Medulla oblongata (tissue), 1 donor: ENCODE measurements at regions not wholly inside any gene's neighbourhood (a gene's known extent, or its start where the extent isn't known, plus 50 kb on each side); places are given as distances from the start of the nearest gene placed in this dataset.

Experiments
- DNase-seq: peaks from one replicate; pipeline ENCODE4 v3.0.0-alpha.2; 2015; ENCODE audit errors: extremely low spot score

DNA sequence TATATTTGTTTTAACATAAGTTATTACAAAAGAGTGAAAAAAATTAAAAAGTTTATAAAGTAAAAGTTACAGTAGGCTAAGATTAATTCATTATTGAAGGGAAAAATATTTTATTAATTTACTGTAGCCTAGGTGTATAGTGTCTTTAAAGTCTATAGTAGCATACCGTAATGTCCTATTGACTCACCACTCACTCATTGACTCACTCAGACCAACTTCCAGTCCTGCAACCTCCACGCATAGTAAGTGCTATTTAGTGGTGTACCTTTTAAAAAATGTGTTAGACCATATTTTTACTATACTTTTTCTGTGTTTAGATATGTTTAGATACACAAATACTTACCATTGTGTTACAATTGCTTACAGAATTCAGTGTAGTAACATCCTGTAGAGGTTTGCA is 841.1 kb downstream of the CENPC start:
- no peak for DNase-seq

DNA sequence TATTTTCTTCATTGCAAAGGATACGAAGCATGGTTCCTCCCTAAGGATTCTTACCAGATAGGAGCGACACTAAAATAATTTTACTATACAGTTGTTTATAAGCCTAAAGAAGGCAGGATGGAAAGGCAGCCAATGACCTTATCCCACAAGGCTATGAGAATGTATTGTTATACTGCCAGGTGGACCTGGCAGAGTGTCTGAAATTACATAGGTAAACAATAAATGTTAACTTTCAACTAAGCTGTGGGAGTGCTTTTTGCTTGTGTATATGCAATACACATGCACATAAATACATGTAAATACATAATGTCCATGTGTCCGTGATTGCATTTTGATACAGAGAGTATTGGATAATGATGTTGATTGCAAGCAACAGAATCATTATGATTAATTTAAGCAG is 850.6 kb downstream of the CENPC start:
- no peak for DNase-seq

DNA sequence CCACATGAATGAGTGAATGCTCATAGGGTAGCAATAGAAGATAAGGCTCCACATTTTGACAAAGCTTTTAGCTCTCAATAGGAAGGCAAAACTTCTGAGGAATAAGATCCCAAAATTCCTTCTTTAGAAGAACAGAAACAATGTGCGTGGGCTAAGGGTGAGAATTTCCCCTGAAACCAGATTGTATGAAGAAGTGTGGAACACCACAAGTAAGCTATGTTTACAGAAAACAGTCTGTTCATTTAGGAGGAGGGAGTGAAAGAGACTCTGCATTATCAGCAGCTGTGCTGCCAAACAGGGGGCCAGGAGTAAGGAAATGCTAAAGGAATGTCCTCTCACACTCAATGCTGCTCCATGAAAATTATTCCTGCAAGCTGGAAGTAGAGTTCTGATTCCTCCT is 851.6 kb downstream of the CENPC start:
- no peak for DNase-seq

DNA sequence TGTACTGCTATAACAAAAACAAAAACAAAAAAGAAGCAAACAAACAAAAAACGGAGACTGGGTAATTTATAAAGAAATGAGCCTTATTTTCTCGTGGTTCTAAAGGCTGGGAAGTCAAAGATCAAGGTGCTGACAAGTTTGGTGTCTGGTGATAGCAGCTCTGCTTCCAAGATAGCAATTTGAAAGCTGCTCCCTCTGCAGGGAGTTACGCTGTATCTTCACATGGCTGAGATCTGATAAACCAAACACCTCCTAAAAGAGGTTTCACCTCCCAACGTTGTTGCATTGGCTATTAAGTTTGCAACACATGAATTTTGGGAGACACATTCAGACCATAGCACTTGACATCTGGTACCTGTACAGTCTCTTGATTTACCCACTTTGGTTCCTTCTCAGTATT is 854.2 kb downstream of the CENPC start:
- no peak for DNase-seq

DNA sequence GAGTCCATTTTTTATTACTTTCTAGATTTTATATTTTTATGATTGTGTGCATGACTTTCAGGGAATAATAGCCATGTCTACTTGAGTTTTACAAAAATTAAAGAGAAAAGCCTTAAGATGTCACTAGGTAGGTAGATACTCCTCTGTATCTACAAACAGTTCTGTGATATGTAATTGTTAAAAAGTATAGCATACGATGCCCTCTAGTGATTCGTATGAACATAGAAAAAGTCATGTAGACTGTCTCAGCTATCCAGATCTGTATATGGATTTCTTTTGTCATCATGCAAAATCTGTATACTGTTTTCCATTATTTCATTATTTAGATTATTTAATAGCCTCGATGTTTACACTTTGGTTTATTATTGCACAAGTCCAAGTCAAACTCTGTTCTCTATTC is 856.6 kb downstream of the CENPC start:
- DNase-seq = peak; percentile 24

DNA sequence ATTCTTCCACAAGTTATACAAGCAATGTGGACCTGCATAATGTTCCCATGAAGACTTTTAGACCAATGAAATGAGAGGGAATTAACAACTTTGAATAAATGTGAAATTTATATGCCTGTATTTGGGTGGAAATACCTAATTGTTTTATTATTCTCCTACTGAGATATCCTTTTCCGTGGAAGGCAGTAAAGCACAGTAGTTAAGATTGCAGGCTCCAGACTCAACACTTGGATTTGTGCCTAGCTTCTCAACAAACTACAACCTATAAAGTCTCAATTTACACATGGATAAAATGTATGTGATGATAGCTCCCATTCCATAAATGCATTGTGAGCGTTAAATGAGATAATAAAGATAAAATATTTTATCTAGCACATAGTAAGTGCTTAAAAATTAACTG is 857.8 kb downstream of the CENPC start:
- no peak for DNase-seq

DNA sequence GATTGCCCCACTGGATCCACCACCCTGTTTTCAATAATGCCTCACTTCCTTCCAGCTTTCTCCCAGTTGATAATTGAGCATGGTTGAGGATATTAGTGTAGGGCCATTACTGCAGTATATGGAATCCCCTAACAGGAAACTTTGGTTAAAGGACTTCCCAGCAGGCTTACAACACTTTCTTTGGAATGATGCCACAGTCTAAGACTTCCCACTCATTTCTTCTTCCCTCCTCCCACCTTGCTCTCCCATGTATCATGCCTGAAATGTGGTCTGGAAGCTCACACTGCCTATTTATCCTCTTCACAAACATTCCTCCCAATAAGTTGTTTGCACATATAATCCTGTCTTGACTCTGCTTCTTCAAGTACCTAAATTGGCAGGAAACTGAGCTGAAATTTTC is 863.3 kb downstream of the CENPC start:
- DNase-seq = no peak

DNA sequence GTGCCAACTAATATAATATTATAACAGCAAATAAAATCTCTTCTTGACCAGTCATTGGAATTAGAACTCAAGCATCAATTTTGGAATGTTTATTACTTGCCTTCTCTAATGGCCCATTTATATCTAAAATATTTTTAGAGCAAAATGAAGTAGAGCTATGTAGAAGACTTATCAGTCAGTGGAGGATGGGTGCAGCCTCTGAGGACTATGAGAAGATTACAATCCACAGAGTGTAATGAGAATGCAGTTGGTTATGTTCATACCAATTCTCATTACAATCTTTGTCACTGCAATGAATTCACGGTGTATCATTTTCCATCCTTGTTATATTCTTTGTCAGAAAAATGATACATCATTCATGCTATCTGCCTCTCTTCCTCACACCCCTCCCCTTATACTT is 878.1 kb downstream of the CENPC start:
- no peak for DNase-seq

DNA sequence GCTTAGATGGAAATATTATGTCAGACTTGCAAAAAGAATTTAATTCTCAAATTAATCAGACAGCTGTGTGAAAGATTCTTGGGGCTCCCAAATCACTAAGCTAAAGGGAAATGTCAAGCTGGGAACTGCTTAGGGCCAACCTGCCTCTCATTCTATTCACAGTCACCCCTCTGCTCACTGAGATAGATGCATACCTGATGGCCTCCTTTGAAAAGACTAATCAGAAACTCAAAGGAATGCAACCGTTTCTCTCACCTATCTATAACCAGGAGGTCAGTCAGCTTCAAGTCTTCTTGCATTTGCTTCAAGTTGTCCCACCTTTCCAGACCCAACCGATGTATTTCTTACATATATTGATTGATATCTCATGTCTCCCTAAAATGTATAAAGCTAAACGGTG is 882.7 kb downstream of the CENPC start:
- DNase-seq = no peak

DNA sequence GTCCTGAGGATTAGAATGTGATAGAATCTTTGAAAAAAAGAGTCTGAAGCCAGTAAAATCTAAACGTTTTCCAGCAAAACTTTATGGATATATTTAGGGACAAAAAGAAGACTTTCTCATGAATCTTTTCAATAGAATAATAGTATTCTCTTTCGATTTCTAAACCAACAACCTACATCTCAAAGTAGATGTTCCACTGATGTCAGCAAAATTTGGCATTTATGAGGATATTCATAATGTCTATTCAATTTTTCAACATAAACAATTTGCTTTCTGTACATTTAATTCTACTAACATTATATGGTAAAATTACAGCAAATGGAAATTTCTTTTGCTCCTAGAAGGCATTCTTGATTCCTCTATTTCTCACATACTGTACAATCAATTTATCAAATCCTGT is 886.5 kb downstream of the CENPC start:
- DNase-seq = no peak

DNA sequence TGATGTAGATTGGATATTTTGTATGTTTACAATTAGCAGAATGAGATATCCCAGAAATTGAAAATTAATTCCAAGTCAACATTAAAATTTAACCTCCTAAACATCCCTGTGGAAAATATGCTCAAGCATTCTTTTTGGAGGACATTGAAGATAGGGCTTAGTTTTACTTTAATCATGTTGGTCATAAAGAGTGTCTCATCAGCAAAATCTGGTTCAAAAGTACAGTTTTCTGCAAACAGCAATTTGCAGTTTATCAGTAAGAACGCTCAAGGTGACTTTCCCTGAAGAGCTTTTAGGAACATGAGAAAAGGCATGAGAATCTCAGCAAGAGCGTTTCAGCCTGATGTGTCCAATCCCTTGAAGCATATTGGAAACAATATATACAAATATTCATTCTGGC is 889.8 kb downstream of the CENPC start:
- no peak for DNase-seq

DNA sequence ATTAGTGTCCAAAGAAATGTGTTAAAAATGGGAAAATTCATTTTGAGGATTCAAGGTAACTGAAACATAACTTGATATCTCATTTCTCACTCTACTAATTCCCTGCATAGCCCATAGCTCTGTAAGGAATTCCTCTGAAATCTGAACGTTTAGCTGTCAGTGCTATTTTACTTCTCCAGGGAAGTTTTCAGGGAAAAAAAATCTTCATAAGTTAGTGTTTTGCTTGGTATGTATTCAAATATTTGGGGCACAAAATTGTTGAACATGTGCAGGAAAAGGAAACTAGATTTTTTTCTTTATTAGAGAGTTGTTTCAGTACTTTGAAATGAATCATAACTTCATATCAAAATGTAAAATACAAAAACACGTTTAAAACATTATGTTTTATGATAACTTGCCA is 891.4 kb downstream of the CENPC start:
- DNase-seq = no peak

DNA sequence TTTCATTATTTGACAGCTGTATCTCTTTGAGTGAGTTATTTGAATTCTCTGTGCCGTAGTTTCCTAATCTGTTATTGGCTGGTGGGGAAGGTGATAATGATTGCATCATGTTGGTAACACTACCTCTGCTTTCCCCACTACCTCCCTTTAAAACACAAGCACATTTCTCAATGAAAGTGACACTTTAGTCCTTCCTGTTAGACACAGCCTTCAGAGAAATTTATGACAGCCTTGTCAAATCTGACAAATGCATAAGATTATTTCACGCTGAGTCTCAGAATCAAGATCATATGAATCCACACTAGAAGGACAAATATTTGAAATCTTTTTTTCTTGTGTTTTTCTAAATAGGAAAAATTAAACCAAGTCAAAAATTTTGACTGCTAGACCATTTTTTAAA is 896.1 kb downstream of the CENPC start:
- no peak for DNase-seq

DNA sequence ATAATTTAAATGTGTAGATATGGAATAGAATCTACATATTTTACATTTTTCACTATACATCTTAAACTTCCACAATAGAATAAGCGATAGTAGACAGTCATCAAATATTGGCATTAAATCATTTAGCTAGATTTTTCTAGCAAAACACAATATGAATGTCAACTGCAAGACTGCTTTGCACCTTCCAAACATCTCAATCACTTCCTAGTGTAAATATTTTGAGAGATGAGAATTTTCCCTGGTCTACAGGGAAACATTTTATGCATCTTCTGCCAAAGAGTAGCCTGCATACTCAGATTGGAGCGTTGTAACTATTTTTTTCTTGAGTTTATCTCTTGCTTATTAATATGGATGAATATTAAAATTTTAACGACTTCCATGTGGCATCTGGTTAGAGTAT is 897.4 kb downstream of the CENPC start:
- DNase-seq = no peak

DNA sequence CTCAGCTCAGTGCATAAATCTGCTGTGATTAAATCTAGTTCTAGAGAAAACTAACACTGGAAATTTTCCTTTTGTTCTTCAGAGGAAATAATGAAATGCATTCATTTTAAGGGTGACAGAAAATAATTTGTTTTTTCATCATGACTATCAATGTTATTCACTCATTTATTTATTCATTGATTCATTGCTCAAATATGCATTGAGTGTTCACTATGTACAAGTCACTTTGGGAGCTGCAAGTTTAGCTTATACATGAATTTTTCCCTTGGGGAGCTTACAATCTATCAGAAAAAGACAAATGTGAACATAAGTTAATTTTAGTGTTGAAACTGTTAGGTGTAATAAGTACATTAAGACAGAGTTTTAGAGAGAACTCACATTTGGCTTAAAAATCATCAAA is 897.8 kb downstream of the CENPC start:
- DNase-seq = no peak

DNA sequence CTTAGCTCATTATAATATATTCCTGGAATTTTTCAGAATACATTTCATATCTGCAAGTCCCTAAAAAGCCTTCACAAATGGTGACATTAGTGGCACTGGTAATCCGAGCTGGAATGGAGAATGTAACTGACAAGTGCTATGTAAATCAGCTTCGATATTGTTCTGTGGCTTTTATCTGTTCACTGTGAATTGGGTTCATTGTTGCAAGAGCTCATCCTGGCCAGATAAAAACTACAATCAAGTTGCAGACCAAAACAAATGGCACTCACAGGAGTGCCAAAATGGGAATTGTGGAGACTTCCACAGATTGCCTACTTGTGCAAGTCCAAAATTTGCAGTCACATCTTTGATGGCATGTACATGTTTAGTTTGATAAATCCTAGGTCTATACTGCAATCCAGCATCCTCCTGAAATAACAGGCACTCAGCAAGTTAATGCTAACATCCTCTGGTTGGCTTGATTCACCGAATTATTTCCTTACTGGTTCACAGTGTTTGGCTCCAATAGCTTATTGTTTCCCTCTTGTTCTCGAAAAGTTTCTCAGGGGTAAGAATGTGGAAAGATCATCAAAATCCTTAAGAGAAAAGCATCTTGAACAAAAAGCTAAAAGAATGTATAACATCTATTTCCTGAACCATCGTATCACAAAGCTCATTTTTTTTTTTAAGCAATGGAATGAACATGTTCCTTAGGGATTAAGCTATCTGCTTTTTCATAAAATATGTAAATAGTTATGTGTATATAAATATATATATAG is 904.9 kb downstream of the CENPC start:
- DNase-seq = peak; percentile 20

DNA sequence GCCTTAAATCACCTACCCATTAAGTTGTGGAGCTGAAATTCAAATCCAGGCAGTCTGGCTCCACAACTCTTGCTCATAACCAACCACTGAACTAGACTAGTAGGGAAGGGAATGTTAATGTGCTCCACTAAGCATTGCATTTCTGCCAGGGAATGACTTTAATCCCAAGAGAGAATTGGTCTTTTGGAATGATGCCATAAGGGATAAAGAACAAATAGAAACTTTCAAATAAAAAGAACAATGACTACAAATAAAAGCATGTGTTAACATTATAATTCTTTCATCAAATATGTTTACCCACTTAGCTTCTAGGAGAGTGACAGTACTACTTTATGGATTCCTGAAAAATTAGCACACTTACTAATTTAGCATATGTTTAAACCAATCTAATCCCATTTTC is 905.9 kb downstream of the CENPC start:
- DNase-seq = no peak

DNA sequence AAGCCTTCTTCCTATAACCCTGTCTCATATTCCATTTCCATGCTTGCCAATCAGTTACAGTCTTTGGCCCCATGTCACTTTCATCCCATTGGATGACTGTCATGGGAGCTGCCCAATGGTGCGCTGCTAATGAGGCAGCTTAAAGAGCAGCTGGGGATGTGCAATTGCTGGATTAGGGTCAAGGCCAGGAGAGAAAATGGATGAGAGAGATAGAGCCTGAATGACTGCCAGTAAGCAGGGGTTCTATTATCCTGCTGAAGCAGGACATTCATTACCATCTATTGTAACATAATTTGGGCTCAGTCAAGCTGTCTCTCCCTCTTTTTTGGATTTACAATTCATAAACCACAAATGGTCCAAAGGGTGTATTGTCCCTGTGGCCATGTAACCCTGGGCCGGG is 909.0 kb downstream of the CENPC start:
- DNase-seq = no peak

DNA sequence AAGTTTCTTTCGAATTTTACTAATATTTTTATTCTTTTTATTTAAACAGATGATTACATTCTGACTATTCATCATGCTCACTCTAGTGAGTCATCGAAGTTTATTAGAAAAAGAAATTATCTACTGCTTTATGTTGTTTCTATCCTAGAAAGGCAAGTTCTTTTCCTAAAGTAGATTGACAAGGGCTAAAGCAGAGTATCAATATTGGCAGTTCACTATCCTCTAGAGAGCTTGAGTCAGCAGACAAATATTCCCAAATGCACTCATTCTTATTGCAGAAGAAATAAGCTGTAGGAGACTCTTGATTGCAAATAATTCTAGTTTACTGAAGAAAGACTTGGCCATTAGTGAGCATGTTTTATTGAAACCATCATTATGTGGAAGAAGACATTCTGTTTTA is 911.8 kb downstream of the CENPC start:
- DNase-seq = no peak

DNA sequence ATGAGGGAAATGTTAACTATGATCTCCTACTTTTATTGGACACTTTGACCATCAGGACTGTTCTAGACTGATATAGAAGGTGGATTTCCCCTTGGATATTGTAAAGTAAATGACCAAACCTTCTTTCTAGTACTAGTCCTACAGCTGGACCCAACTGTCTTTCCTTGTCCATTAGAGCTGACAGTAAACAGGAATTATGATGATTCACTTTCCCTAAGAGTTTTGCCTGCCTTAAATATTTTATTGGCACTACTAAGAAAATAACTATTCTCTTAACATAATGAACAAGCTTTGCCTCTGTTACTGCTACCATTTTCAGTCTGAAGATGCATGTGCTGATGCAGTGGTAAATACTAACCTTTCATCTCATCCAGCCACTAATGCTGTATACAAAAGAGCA is 915.4 kb downstream of the CENPC start:
- no peak for DNase-seq

DNA sequence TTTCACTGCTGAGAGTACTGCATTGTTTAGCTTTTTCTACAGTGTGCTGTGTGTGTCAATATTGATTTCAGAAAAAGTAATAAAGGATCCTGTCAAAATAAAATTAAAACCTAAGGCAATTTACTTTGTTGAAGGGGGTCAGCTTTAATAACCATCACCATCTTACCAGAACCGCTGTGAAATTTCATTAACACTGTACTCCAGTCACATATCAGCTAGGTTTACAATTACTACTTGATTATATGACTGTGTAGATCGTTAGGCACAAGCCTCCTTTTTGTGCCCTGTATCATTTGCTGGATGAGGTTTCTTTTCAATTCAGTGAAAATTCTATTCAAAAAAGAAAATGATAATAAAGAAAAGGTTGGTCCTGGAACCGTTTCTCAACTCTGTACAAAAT is 917.2 kb downstream of the CENPC start:
- no peak for DNase-seq

DNA sequence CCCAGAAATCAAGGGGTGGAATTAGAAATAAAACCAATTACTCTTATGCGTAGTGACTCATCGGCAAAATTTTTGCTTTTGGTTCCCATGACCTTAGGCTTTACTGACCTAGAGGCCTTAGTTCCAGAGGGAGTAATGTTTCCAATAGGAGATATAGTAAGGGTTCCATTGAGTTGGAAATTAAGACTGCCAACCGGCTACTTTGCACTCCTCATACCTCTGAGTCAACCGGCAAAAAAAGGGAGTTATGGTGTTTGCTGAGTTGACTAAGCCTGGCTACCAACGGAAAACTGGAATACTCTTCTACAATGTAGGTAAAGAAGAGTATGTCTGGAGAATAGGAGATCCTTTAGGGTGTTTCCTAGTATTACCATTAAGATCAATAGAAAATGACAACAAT is 919.8 kb downstream of the CENPC start:
- DNase-seq = no peak

DNA sequence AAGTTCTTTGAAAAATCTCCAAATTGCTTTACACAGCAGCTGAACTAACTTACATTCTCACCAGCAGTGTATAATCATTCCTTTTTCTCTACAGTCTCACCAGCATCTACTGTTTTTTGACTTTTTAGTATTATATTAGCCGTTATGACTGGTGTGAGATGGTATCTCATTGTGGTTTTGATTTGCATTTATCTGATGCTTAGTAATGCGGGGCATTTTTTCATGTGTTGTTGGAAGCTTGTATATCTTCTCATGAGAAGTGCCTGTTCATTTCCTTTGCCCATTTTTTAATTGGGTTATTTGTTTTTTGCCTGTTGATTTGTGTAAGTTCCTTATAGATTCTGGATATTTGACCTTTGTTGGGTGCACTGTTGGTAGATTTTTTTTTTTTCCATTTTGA is 931.7 kb downstream of the CENPC start:
- no peak for DNase-seq

DNA sequence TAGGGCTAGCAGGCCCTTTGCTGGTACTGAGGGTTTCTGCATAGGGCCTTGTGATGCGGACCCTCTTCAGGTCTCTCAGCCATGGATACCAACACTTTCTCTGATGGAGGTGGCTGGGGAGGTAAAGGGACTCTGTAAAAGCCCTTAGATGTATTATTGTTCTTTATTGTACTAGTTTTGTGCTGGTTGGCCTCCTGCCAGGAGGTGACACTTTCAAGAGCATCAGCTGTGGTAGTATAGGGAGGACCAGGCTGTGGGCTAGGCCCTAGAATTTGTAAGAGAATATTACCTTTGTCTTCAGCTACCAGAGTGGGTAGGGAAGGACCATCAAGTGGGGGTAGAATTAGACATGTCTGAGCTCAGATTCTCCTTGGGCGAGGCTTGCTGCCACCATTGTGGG is 936.3 kb downstream of the CENPC start:
- DNase-seq = no peak
